Stimulated activated CD4-positive, alpha-beta T cell treated with anti-CD3 and anti-CD28 coated beads, Interleukin-4, amount 100 ng/mL, for 4 hours (primary cell): ENCODE measurements at regions not wholly inside any gene's neighbourhood (a gene's known extent, or its start where the extent isn't known, plus 50 kb on each side); places are given as distances from the start of the nearest gene placed in this dataset.
"Not testable (repeated sequence)": the region's sequence is repeated elsewhere in the genome, so short reads cannot be mapped to it uniquely, and the experiment has no call there.

Source experiments
- DNase-seq, 2 experiments: peaks; one replicate each; pipeline ENCODE4 v3.0.0-alpha.2; 2020

- no peak for DNase-seq
Measured at GRCh38 chr10:109174526-109174925, 748.8 kb downstream of the XPNPEP1 start.

GRCh38 chr10:109173937-109174336 is 749.4 kb downstream of the XPNPEP1 start:
- no peak for DNase-seq

- DNase-seq: no peak
Measured at GRCh38 chr10:109173121-109173520, 750.2 kb downstream of the XPNPEP1 start.

- DNase-seq: no peak
Measured at GRCh38 chr10:109166935-109167334, 756.4 kb downstream of the XPNPEP1 start.

- DNase-seq: no peak
Measured at GRCh38 chr10:109159351-109159750, 764.0 kb downstream of the XPNPEP1 start.

GRCh38 chr10:109156396-109156795 is 766.9 kb downstream of the XPNPEP1 start:
- DNase-seq: no peak

- DNase-seq: no peak
Measured at GRCh38 chr10:109149666-109150350, 773.5 kb downstream of the XPNPEP1 start.

GRCh38 chr10:109127363-109127762 is 795.9 kb downstream of the XPNPEP1 start:
- DNase-seq: no peak

- no peak for DNase-seq
Measured at GRCh38 chr10:109126541-109126940, 796.8 kb downstream of the XPNPEP1 start.

- no peak for DNase-seq
Measured at GRCh38 chr10:109126016-109126415, 797.3 kb downstream of the XPNPEP1 start.

GRCh38 chr10:109115179-109115578 is 808.1 kb downstream of the XPNPEP1 start:
- no peak for DNase-seq

GRCh38 chr10:109114579-109114978 is 808.7 kb downstream of the XPNPEP1 start:
- DNase-seq: no peak

GRCh38 chr10:109106604-109107003 is 816.7 kb downstream of the XPNPEP1 start:
- no peak for DNase-seq

- DNase-seq: no peak
Measured at GRCh38 chr10:109105725-109106124, 817.6 kb downstream of the XPNPEP1 start.

- no peak for DNase-seq
Measured at GRCh38 chr10:109104806-109105205, 818.5 kb downstream of the XPNPEP1 start.

GRCh38 chr10:109103278-109103677 is 820.0 kb downstream of the XPNPEP1 start:
- no peak for DNase-seq

- DNase-seq: no peak
Measured at GRCh38 chr10:109089779-109090178, 833.5 kb downstream of the XPNPEP1 start.

GRCh38 chr10:109071539-109071938 is 851.8 kb downstream of the XPNPEP1 start:
- DNase-seq: no peak

GRCh38 chr10:109070492-109070891 is 852.8 kb downstream of the XPNPEP1 start:
- DNase-seq: no peak

GRCh38 chr10:109067031-109067430 is 856.3 kb downstream of the XPNPEP1 start:
- DNase-seq: no peak

- DNase-seq: no peak
Measured at GRCh38 chr10:109065821-109066220, 857.5 kb downstream of the XPNPEP1 start.

- no peak for DNase-seq
Measured at GRCh38 chr10:109062371-109062770, 860.9 kb downstream of the XPNPEP1 start.

- DNase-seq: no peak
Measured at GRCh38 chr10:109055243-109055642, 868.1 kb downstream of the XPNPEP1 start.

- no peak for DNase-seq
Measured at GRCh38 chr10:109047856-109048255, 875.5 kb downstream of the XPNPEP1 start.

- not testable (repeated sequence) for DNase-seq
Measured at GRCh38 chr10:109046427-109046826, 876.9 kb downstream of the XPNPEP1 start.
